ENCODE measurements at regions not wholly inside any gene's neighbourhood (a gene's known extent, or its start where the extent isn't known, plus 50 kb on each side); places are given as distances from the start of the nearest gene placed in this dataset.

DNA sequence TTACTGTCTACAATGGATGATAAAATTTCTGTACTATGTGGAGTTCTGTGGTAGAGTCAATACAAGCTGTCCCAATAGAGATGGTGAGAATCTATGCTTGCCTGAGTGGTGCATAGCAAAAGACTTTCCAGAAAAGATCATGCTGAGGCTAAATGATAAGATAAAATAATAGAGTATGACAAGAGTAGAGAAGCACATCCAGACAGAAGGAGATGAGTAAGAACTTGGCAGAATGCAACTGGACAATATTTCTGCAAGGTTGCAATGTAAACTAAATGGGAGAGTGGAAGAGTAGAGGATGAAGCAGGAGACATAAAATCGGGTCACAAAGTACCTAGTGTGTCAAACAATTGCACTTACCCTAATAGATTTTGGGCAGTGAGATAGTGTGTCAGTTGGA is 347.6 kb downstream of the MDFIC start:
- in situ Hi-C loops (cut with MboI; ENCODE audit: low sequenced_read_pairs) (no loop called here), dilution Hi-C loops (cut with HindIII; ENCODE audit: low sequenced_read_pairs, unreplicated experiment) (no loop called here), intact Hi-C loops (cut with micrococcal nuclease) (no loop called here)
- no peaks in the 10 kb centered on the region for H3K27me3 ChIP-seq (ENCODE audit: control insufficient read depth, insufficient read depth, low read length)
- H3K23ac ChIP-seq (ENCODE audit: low read depth, low read length) = no peak overlapping the region
- H3K14ac ChIP-seq (replicated peaks; ENCODE audit: low read depth, low read length) = no peak overlapping the region
- no peak overlapping the region for H3K9ac ChIP-seq (ENCODE audit: low read depth, low read length)
- H2BK15ac ChIP-seq (ENCODE audit: low read depth, low read length) = no peak overlapping the region
- no peak overlapping the region for H3K18ac ChIP-seq (ENCODE audit: low read depth, low read length)
- H3K79me1 ChIP-seq (ENCODE audit: low read depth in 1 of 2, low read length in 2 of 2) = no peaks in the 10 kb centered on the region
- ChIA-PET CTCF (no interaction called here), POLR2A (ENCODE audit: unreplicated experiment) (no interaction called here)
- no peak overlapping the region for H2AK5ac ChIP-seq (ENCODE audit: low read depth, low read length)
- H4K8ac ChIP-seq (ENCODE audit: low read depth in 2 of 2, low read length in 2 of 2) = no peak overlapping the region
- DNase-seq (peak; percentile 49), ATAC-seq (ENCODE audit: low read depth) (0 out of 2 replicates have a peak, but pooled peaks have one; percentile 35)
- no peak overlapping the region for H4K91ac ChIP-seq (ENCODE audit: insufficient read depth, low read depth, low read length)
- no peaks in the 10 kb centered on the region for H3K36me3 ChIP-seq (ENCODE audit: control insufficient read depth, insufficient read depth, low read length)
- H3K9me1 ChIP-seq (ENCODE audit: insufficient read depth, low read length) = no peaks in the 10 kb centered on the region
- no peaks in the 10 kb centered on the region; the same call in 1 of the 2 replicates for H3K4me1 ChIP-seq (ENCODE audit: control insufficient read depth, insufficient read depth, low read length)
- no peak overlapping the region for H2BK5ac ChIP-seq (ENCODE audit: low read depth, low read length, poor library complexity, severe bottlenecking)
- H4K5ac ChIP-seq (ENCODE audit: low read depth, low read length) = no peak overlapping the region
- TF ChIP-seq, protein P1, sequence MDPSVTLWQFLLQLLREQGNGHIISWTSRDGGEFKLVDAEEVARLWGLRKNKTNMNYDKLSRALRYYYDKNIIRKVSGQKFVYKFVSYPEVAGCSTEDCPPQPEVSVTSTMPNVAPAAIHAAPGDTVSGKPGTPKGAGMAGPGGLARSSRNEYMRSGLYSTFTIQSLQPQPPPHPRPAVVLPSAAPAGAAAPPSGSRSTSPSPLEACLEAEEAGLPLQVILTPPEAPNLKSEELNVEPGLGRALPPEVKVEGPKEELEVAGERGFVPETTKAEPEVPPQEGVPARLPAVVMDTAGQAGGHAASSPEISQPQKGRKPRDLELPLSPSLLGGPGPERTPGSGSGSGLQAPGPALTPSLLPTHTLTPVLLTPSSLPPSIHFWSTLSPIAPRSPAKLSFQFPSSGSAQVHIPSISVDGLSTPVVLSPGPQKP (IDR thresholded peaks at IDR 0.05; ENCODE audit: borderline replicate concordance, low read depth, low read length) = no peak
- TF ChIP-seq RCOR1 (IDR thresholded peaks at IDR 0.05; ENCODE audit: insufficient replicate concordance, low read length) (no peak), POLR2A (IDR thresholded peaks at IDR 0.05; ENCODE audit: low read depth, low read length) (no peak), MAFK (IDR thresholded peaks at IDR 0.05; ENCODE audit: low read depth, low read length) (0 out of 2 replicates have a peak, but pooled peaks have one; percentile 11), CHD1 (IDR thresholded peaks at IDR 0.05; ENCODE audit: low read depth, low read length) (no peak), CEBPB (IDR thresholded peaks at IDR 0.05; ENCODE audit: low read depth, low read length) (no peak)
- no peak overlapping the region for H3K56ac ChIP-seq (ENCODE audit: extremely low read depth, insufficient read depth, low read length)
- H2AFZ ChIP-seq (replicated peaks; ENCODE audit: low read length, poor library complexity) = no peak overlapping the region
- no peak overlapping the region for H3K4me3 ChIP-seq (ENCODE audit: insufficient read depth, low read depth, low read length)
- no CpG with 5 or more reads among the region's 1 CpG for WGBS, 2 experiments (ENCODE audit: extremely low coverage in 2 of 2, insufficient read length in 1 of 2)
- no peak overlapping the region for H2BK120ac ChIP-seq (ENCODE audit: low read depth, low read length)
- H2BK20ac ChIP-seq (ENCODE audit: low read depth, low read length) = no peak overlapping the region
- H2AK9ac ChIP-seq (replicated peaks; ENCODE audit: low read depth, low read length, poor library complexity) = no peak overlapping the region
- no peak overlapping the region for H3K27ac ChIP-seq (ENCODE audit: insufficient read depth, low read length)
- no peak overlapping the region for H3K4me2 ChIP-seq (ENCODE audit: low read depth, low read length)
- H3K9me3 ChIP-seq (ENCODE audit: control insufficient read depth, insufficient read depth, low read length) = no peaks in the 10 kb centered on the region
- H4K20me1 ChIP-seq (ENCODE audit: insufficient read depth, low read length) = no peaks in the 10 kb centered on the region
- BruUV-seq (replicated peaks) = no TSS peak
- H3K4ac ChIP-seq (ENCODE audit: low read depth, low read length) = no peak overlapping the region
